Skin epidermis (tissue), 12 donors: ENCODE measurements at regions not wholly inside any gene's neighbourhood (a gene's known extent, or its start where the extent isn't known, plus 50 kb on each side); places are given as distances from the start of the nearest gene placed in this dataset.

ENCODE experiments used
- H3K27ac ChIP-seq, 21 experiments: fragments of 200-600 bp; sonication (generic) in 11 of 21; one replicate each; pipeline ENCODE4 v1.5.0; 2020; ENCODE audit warnings: mild to moderate bottlenecking in 3 of 21, inconsistent platforms in 2 of 21, moderate library complexity in 2 of 21
- H3K4me3 ChIP-seq, 7 experiments: fragments of 200-600 bp; sonication (generic) in 2 of 7; one replicate each; pipeline ENCODE4 v1.5.0; 2020; ENCODE audit warnings: inconsistent platforms in 2 of 7, mild to moderate bottlenecking in 2 of 7, moderate library complexity in 1 of 7

DNA sequence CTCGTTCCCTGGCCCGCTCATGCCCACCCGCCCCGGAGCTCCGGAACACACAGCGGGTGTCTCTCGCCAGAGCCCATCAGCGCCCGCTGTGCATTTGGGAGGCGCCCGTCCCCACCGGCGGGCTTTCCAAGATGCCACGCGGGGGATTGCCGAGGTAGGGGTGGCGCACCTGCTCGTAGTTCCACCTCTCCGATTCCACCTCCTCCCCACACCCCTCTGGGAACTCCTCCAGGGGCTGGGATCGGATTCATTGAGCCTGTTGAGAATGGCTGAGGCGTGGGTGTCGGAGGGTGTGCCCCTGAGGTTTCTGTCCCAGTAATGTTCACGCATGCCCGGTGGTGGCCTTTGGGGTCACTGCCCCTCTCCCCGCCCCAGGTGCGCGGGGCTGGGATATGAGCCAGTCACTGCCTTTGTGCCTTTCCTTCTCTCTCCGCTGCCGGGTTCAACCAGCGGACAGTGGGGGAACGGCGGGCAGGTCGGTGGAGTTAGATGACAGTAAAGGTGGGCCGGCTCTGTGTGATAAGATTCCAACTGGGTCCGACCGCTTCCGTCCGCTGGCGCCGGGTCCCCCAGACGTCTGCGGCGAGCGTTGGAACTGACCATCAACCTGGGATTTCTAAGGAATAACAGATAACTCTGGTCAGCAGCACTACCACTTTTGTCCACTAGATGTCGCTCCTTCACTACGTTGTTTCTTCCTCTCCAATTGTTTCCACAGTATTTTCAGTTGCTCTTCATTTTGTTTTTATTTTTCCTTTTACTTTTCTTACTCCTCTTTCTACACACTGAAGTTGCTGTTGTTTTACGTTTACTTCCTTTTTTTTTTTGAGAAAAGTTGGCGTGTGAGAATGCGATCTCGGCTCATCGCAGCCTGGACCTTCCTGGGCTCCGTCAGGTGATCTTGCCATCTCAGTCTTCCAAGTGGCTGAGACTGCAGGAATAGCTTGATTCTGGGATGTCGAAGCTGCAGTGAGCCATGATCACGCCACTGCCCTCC is 178.1 kb upstream of the ALG10B start:
- Histone ChIP-seq H3K4me3 (peak overlapping the region; percentile 13 to 50 (median 26)), H3K27ac (no peak overlapping the region)

DNA sequence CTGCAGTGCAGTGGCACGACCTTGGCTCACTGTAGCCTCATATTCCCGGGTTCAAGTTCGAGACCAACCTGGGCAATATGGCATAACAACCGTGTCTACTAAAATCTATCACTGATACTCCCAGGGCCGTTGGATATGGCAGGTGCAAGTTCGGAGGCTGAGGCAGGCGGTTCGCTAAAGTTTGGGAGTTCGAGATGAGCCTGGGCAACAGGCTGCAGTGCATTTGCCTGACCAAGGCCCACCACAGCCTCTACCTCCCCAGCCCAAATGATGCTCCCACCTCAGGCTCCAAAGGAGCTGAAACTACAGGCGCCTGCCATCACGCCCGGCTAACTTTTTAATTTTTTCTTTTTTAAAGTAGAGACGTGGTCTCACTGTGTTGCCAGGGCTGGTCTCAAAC is 177.1 kb upstream of the ALG10B start:
- H3K4me3 ChIP-seq: no peak overlapping the region
- H3K27ac ChIP-seq: no peak overlapping the region

DNA sequence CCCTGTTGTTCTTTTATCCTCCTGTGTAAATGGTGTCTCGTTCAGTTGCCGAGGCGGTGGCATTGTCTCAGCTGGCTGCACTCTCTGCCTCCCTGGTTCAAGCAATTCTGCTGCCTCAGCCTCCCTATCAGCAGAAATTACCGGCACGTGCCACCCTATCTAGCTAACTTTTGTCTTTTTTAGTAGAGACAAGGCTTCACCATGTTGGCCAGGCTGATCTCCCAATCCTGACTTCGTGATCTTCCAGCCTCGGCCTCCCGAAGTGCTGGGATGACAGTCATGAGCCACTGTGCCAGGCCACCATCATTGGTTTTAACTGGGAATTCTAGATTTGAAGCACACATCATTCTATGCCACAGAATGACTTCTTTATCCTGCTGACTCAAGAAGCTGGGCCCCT is 175.3 kb upstream of the ALG10B start:
- Histone ChIP-seq H3K27ac (no peak overlapping the region), H3K4me3 (no peak overlapping the region)

DNA sequence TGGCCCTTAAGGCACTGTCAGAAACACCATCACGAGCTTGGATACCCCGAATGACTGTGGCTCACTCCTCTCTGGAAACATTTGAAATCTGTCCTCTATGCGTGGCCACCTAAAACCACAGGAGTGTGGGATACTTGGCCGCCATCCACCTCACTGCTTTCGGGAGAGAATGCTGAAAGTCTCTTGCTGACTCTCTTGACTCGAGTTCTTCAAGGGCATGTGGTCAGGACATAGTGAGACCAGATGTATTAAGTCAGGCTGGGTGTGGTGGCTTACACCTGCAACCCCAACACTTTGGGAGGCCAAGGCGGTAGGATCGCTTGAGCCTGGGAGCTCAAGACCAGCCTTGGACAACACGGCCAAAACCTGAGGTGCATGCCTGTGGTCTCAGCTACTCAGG is 174.7 kb upstream of the ALG10B start:
- Histone ChIP-seq H3K4me3 (no peak overlapping the region), H3K27ac (no peak overlapping the region)

DNA sequence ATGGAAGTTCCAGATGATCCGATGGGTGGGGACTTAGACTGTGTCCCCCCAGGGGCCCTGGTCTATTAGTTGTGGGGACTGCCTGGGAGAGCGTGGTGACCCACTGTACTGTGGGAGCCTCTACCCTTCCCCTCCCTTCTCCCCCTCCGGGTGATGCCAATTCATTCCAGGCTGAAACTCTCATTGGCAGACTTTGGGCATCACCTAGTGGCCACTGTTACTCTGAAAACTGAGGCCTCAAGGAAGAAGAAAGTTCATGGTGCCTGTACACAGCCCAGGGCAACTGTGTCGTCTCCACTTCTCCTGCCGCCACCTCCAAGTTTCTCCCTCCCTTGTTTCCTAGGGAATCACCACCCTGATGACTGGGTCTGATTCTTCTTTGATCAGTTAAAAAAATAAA is 173.6 kb upstream of the ALG10B start:
- Histone ChIP-seq H3K4me3 (no peak overlapping the region), H3K27ac (no peak overlapping the region)

DNA sequence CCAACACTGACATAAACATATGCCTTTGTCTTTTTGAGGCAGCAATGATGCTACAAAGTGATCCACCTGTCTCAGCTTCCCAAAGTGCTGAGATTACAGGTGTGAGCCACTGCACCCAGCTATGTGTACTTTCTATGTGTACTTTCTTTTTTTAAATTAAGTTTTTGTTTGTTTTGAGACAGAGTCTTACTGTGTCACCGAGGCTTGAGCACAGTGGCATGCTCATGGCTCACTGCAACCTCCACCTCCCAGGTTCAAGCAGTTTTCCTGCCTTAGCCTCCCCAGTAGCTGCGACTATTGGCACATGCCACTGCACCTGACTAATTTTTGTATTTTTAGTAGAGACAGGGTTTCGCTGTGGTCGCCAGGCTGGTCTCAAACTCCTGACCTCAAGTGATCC is 172.5 kb upstream of the ALG10B start:
- H3K27ac ChIP-seq: no peak overlapping the region

DNA sequence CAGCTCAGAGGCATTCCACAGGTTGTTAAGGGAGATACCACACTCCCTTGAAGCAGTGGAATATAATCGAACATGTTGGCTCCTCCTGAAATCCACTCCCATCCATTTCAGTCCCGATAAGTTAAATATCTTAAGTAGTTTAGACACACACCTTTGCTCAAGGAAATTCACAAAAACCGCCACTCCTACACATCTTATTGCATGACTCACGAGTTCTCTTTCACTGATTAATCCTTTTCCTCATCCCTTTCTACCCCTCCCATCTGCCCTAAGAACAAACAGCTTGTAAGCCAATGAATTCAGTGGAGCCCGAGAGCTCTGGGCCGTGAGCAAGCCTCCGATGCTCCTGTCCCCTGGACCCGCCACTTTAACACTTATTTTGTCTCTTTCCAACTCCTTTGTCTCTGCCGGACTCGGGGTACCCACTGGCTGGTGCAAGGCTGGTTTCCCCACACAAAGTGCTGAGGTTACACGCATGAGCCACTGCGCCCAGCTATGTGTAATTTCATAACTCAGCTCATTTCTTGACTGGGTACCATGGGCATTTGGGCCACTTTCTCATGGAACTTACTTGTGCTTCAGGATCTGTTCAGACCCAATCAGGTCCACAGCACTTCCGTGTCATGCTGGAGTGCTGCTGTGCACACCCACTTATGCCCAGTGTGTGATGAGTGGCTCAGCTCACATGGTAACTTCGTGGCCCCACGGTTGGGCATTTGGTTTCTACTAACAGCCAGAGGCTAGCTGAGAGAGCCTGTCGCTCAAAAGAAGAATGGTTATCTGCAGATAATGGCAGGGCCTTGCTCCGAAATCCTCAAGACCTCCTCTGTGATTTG is 171.8 kb upstream of the ALG10B start:
- Histone ChIP-seq H3K27ac (no peak overlapping the region), H3K4me3 (no peak overlapping the region)

More for the DNA sequence above, 172.5 kb upstream of the ALG10B start:
- H3K4me3 ChIP-seq: no peak overlapping the region

DNA sequence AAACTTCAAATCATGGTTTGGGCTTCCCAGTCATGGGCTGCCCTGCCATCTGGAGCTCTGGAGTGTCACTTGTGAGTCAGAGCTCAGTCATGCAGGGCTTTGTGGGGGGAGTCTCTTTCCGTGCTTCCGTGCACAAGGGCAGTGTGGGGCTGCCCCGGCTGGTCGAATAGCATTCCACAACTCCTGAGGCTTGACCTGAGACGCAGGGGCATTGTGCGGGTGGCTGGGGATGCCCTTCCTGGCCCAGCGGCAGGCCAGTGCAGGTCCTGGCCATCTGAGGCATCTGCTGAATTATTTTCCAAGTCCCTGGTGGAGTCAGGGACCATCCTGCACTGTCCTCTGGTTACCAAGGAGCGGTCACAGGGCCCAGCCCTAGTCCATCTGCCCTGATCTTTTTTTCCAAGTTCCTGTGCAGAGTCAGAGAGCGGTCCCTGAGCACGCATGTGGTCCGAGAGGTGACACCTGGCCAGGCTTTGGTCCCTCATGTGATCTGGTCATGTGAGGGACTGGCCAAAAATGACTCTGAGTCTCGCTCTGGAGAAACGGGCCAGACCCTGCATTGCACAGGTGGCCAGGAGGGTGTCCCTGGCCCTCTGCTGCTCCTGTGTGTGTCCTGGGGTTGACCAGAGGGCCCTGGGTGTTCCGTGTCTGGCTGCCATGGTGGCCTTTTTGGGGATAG is 167.0 kb upstream of the ALG10B start:
- no peak overlapping the region for H3K27ac ChIP-seq
- no peak overlapping the region for H3K4me3 ChIP-seq

DNA sequence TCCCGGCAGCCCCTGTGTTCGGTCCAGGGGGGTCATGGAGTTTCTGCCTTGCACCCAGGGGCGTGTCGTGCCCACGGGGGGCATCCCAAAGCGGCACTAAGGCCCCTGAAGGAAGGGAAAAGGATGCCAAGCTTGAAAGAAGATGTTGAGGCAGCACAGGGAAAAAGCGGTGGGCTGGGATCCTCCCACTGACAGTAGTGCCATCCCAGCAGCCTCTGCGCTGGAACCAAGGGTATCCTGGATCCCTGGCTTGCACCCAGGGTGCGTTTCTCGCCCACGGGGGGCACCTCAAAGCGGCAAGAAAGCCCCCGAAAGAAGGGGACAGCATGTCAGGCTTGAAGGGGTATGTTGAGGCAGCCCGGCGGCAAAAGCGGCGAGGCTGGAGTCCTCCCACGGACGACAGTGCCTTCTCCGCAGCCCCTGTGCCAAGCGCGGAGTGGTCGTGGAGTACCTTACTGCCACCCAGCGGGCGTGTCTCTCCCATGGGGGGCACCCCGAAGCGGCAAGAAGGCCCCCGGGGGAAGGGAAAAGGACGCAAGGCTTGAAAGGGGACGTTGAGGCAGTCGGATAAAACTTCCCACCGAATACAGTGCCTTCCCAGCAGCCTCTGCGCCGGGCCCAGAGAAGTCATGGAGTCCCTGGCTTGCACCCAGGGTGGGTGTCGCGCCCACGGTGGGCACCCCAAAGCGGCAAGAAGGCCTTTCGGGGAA is 164.4 kb upstream of the ALG10B start:
- Histone ChIP-seq H3K27ac (no peak overlapping the region), H3K4me3 (no peak overlapping the region)

DNA sequence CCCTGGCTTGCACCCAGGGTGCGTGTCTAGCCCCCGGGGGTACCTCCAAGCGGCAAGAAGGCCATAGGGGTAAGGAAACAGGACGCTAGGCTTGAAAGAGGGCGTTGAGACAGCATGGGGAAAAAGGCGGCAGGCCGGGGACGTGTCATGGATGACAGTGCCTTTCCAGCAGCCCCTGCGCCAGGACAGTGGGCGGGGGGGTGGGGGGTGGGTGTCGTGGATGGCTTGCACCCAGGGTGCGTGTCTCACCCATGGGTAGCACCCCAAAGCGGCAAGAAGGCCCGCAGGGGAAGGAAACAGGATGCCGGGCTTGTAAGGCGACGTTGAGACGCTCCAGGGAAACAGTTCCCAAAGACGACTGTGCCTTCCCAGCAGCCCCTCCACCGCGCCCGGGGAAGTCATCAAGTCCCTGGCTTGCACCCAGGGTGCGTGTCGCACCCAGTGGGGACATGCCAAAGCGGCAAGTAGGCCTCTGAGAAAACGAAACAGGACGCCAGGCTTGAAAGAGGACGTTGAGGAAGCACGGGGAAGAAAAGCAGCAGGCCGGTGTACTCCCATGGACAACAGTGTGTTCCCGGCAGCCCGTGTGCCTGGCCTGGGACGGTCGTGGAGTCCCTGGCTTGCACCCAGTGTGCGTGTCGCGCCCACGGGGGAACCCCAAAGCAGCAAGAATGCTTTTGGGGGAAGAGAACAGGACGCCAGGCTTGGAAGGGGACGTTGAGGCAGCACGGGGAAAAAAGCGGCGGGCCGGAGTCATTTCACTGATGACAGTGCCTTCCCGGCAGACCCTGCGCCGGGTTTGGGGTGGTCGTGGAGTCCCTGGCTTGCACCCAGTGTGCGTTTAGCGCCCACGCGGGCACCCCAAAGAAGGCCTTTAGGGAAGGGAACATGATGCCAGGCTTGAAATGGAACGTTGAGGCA is 163.5 kb upstream of the ALG10B start:
- H3K4me3 ChIP-seq: no peak overlapping the region
- no peak overlapping the region for H3K27ac ChIP-seq

DNA sequence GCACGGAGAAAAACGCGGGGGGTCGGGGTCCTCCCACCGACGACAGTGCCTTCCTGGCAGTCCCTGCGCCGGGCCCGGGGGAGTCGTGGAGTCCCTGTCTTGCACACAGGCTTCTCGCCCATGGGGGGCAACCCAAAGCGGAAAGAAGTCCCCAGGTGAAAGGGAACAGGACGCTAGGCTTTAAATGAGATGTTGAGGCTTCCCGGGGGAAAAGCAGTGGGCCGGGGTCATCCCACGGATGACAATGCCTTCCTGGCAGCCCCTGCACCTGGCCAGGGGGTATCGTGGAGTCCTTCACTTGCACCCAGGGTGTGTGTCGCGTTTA is 162.9 kb upstream of the ALG10B start:
- H3K27ac ChIP-seq: no peak overlapping the region
- H3K4me3 ChIP-seq: no peak overlapping the region

DNA sequence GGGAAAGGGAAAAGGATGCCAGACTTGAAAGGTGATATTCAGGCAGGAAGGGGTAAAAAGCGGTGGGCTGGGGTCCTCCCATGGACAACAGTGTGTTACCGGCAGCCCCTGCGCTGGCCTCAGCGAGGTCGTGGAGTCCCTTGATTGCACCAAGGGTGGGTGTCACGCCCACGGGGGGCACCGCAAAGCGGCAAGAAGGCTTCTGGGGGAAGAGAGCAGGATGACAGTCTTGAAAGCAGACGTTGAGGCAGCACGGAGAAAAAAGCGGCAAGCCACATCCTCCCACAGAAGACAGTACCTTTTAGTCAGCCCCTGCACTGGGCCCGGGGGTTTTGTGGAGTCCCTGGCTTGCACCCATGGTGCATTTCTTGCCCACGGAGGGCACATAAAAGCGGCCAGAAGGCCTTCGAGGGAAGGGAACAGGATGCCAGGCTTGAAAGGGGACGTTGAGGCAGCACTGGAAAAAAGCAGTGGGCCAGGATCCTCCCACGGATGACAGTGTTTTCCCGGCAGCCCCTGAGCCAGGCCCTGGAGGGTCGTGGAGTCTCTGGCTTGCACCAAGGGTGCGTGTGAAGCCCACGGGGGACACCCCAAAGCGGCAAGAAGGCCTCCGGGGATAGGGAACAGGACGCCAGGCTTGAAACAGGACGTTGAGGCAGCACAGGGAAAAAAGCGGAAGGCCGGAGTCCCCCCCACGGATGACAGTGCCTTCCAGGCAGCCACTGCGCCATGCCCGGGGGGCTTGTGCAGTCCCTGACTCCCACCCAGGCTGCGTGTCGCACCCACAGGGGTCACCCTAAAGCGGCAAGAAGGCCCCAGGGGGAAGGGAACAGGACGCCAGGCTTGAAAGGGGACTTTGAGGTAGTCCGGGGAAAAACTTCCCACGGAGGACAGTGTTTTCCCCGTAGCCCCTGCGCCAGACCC is 162.2 kb upstream of the ALG10B start:
- H3K27ac ChIP-seq: no peak overlapping the region
- no peak overlapping the region for H3K4me3 ChIP-seq

DNA sequence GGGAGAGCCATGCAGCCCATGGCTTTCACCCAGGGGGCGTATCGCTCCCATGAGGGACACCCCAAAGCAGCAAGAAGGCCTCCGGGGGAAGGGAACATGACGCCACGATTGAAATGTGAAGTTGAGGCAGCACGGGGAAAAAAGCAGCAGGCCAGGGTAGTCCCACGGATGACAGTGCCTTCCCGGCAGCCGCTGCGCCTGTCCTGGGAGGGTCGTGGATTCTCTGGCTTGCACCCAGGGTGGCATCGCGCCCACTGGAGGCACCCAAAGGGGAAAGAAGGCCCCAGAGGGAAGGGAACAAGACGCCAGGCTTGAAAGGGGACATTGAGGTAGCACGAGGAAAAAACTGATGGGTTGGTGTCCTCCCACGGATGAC is 161.6 kb upstream of the ALG10B start:
- no peak overlapping the region for H3K4me3 ChIP-seq
- no peak overlapping the region for H3K27ac ChIP-seq

DNA sequence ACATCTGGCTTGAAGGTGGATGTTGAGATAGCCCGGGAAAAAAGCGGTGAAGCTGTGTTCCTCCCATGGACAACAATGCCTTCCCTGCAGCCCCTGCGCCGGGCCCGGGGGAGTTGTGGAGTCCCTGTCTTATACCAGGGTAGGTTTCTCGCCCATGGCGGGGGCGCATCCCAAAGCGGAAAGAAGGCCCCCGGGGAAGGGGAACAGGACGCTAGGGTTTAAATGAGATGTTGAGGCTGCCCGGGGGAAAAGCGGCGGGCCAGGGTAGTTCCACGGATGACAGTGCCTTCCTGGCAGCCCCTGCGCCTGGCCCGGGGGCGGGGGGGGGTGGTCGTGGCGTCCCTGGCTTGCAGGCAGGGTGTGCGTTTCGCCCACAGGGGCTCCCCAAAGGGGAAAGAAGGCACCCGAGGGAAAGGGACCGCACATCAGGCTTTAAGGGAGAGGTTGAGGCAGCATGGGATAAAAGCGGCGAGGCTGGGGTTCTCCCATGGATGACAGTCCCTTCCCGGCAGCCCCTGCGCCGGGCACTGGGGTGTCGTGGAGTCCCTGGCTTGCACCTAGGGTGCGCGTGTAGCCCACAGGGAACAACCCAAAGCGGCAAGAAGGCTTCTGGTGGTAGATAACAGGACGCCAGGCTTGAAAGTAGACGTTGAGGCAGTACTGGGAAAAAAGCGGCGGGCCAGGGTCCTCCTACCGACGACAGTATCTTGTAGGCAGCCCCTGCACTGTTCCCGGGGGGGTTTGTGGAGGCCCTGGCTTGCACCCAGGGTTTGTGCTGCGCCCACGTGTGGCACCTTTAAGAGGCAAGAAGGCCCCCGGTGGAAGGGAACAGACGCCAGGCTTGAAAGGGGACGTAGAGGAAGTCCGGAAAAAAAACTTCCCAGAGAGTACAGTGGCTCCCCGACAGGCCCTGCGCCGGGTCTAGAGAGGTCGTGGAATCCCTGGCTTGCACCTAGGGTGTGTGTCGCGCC is 160.8 kb upstream of the ALG10B start:
- Histone ChIP-seq H3K4me3 (no peak overlapping the region), H3K27ac (no peak overlapping the region)

DNA sequence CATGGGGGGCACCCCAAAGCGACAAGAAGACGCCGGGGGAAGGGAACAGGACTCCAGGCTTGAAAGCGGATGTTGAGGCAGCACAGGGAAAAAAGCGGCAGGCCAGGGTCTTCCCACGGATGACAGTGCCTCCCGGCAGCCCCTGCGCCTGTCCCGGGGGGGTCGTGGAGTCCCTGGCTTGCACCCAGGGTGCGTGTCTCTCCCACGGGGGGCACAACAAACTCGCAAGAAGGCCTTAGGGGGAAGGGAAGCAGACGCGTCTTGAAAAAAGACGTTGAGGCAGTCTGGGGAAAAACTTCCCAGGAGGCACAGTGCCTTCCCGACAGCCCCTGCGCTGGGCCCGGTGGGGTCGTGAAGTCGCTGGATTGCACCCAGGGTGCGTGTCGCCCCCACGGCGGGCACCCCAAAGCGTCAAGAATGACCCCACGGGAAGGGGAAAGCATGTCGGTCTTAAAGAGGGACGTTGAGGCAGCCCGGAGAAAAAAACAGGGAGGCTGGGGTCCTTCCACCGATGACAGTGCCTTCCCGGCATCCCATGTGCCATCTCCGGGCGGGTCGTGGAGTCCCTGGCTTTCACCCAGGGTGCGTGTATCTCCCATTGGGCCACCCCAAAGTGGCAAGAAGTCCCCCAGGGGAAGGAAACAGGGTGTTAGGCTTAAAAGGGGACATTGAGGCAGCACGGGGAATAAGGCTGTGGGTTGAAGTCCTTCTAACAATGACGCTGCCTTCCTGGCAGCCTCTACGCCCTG is 159.9 kb upstream of the ALG10B start:
- no peak overlapping the region for H3K4me3 ChIP-seq
- H3K27ac ChIP-seq: no peak overlapping the region
